ENCODE measurements at regions not wholly inside any gene's neighbourhood (a gene's known extent, or its start where the extent isn't known, plus 50 kb on each side); places are given as distances from the start of the nearest gene placed in this dataset.

- no peak for TF ChIP-seq EP300 (IDR thresholded peaks at IDR 0.05)
- TF ChIP-seq POLR2A (IDR thresholded peaks at IDR 0.05; ENCODE audit: low read depth), result no peak
- no peak for TF ChIP-seq CTCF (IDR thresholded peaks at IDR 0.05)
Measured at GRCh38 chr4:64559571-64559970, 150.3 kb upstream of the TECRL start.
